ENCODE measurements at regions not wholly inside any gene's neighbourhood (a gene's known extent, or its start where the extent isn't known, plus 50 kb on each side); places are given as distances from the start of the nearest gene placed in this dataset.
"Not testable (repeated sequence)": the region's sequence is repeated elsewhere in the genome, so short reads cannot be mapped to it uniquely, and the experiment has no call there.

GRCh38 chr6:164763788-164764187 lies 545.6 kb downstream of the C6orf118 start:
- H3K27ac Mint-ChIP-seq, result no peak overlapping the region

DNA sequence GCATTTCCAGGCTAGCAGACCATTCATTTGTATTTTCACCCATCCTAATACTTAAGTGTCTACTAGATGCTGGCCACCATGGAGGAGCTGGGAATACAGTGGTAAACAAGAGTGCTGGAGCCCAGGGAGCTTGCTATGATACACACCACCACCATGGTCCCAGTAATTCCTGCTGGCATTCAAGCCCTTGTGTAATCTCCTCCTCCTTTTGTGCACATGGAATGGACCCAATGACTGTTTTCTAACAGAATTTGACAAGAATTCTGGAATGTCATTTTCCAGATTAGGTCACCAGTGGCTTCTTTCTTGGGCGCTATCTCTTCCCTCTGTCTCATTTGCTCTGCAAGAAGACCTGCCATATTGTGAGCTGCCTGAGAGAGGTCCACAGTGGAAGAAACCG lies 552.0 kb downstream of the C6orf118 start:
- DNase-seq (no peak), ATAC-seq (no peak)
- no peak overlapping the region for H3K4me3 Mint-ChIP-seq
- no peaks in the 10 kb centered on the region for H3K4me1 Mint-ChIP-seq
- intact Hi-C loops (cut with DNase I, micrococcal nuclease), result no loop called here
- POLR2A ChIA-PET, result no interaction called here
- H3K9me3 Mint-ChIP-seq (ENCODE audit: low read depth), result peaks cover 4% of the 10 kb centered on the region
- CTCF ChIA-PET, result no interaction called here
- H3K27me3 Mint-ChIP-seq, result no peaks in the 10 kb centered on the region
- no peak overlapping the region for H3K27ac Mint-ChIP-seq
- H3K36me3 Mint-ChIP-seq (ENCODE audit: low read depth), result no peaks in the 10 kb centered on the region

More at GRCh38 chr6:164763788-164764187, 545.6 kb downstream of the C6orf118 start:
- ChIA-PET CTCF (interaction anchor here (0.6 kb wide), 1 partner anchor 72 kb away, joined by 3 read pairs; no protein-coding TSS in a partner anchor), POLR2A (no interaction called here)
- no peak for ATAC-seq
- no peak for DNase-seq
- H3K4me1 Mint-ChIP-seq, result no peaks in the 10 kb centered on the region
- H3K36me3 Mint-ChIP-seq (ENCODE audit: low read depth), result no peaks in the 10 kb centered on the region
- H3K9me3 Mint-ChIP-seq (ENCODE audit: low read depth), result peaks cover 10% of the 10 kb centered on the region
- no peaks in the 10 kb centered on the region for H3K27me3 Mint-ChIP-seq
- H3K4me3 Mint-ChIP-seq, result no peak overlapping the region
- intact Hi-C loops (cut with DNase I, micrococcal nuclease), result no loop called here

GRCh38 chr6:164756723-164757122 lies 552.7 kb downstream of the C6orf118 start:
- H3K27ac Mint-ChIP-seq, result no peak overlapping the region
- ChIA-PET CTCF (interaction anchor here (0.5 kb wide), 1 partner anchor 224 kb away, joined by 4 read pairs; no protein-coding TSS in a partner anchor), POLR2A (no interaction called here)
- H3K4me1 Mint-ChIP-seq, result no peaks in the 10 kb centered on the region
- H3K27me3 Mint-ChIP-seq, result no peaks in the 10 kb centered on the region
- H3K4me3 Mint-ChIP-seq, result no peak overlapping the region
- intact Hi-C loops (cut with DNase I, micrococcal nuclease), result no loop called here
- ATAC-seq (no peak), DNase-seq (no peak)
- H3K9me3 Mint-ChIP-seq (ENCODE audit: low read depth), result peaks cover 4% of the 10 kb centered on the region
- H3K36me3 Mint-ChIP-seq (ENCODE audit: low read depth), result no peaks in the 10 kb centered on the region

GRCh38 chr6:164756142-164756541 lies 553.3 kb downstream of the C6orf118 start:
- DNase-seq (no peak), ATAC-seq (no peak)
- H3K9me3 Mint-ChIP-seq (ENCODE audit: low read depth), result peaks cover 4% of the 10 kb centered on the region
- H3K4me3 Mint-ChIP-seq, result no peak overlapping the region
- H3K27me3 Mint-ChIP-seq, result no peaks in the 10 kb centered on the region
- intact Hi-C loops (cut with DNase I, micrococcal nuclease), result no loop called here
- H3K27ac Mint-ChIP-seq, result no peak overlapping the region
- POLR2A ChIA-PET, result no interaction called here
- CTCF ChIA-PET, result interaction anchor here (0.5 kb wide), 1 partner anchor 224 kb away, joined by 4 read pairs; no protein-coding TSS in a partner anchor
- H3K36me3 Mint-ChIP-seq (ENCODE audit: low read depth), result no peaks in the 10 kb centered on the region
- no peaks in the 10 kb centered on the region for H3K4me1 Mint-ChIP-seq

- DNase-seq (no peak), ATAC-seq (no peak)
- CTCF ChIA-PET, result no interaction called here
- H3K27ac Mint-ChIP-seq, result no peak overlapping the region
- H3K36me3 Mint-ChIP-seq (ENCODE audit: low read depth), result no peaks in the 10 kb centered on the region
- intact Hi-C loops (cut with DNase I, micrococcal nuclease), result no loop called here
- H3K9me3 Mint-ChIP-seq (ENCODE audit: low read depth), result no peaks in the 10 kb centered on the region
- H3K4me1 Mint-ChIP-seq, result no peaks in the 10 kb centered on the region
- H3K4me3 Mint-ChIP-seq, result no peak overlapping the region
- H3K27me3 Mint-ChIP-seq, result no peaks in the 10 kb centered on the region
- POLR2A ChIA-PET, result no interaction called here
These were observed 555.9 kb downstream of the C6orf118 start for GRCh38 chr6:164753517-164753916.

GRCh38 chr6:164751395-164751794 lies 558.0 kb downstream of the C6orf118 start:
- H3K27ac Mint-ChIP-seq, result no peak overlapping the region
- CTCF ChIA-PET, result no interaction called here
- H3K36me3 Mint-ChIP-seq (ENCODE audit: low read depth), result no peaks in the 10 kb centered on the region
- DNase-seq, result no peak
- no peaks in the 10 kb centered on the region for H3K27me3 Mint-ChIP-seq
- H3K4me1 Mint-ChIP-seq, result no peaks in the 10 kb centered on the region
- no peak for ATAC-seq
- intact Hi-C loops (cut with DNase I, micrococcal nuclease), result no loop called here
- peaks cover 5% of the 10 kb centered on the region for H3K9me3 Mint-ChIP-seq (ENCODE audit: low read depth)
- POLR2A ChIA-PET, result no interaction called here
- H3K4me3 Mint-ChIP-seq, result no peak overlapping the region

DNA sequence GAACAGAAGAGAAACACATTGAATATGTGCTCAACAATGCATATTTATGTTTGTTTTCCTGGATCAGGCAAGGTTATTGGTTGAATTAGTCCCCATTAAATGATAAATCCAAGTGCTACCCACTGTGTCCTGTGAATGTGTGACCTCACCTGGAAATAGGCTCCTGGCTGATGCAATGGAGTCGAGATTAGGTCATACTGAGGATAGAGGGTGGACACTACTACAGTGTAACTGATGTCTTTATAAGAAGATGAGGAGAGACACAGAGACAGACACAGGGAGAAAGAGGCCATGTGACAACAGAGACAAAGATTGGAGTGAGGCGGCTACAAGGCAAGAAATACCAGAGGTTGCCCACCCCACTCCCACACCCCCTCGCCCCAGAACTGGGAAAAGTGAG lies 559.3 kb downstream of the C6orf118 start:
- CTCF ChIA-PET, result no interaction called here
- DNase-seq (no peak), ATAC-seq (no peak)
- Mint-ChIP-seq H3K27me3 (no peaks in the 10 kb centered on the region), H3K36me3 (ENCODE audit: low read depth) (no peaks in the 10 kb centered on the region), H3K4me3 (no peak overlapping the region), H3K4me1 (no peaks in the 10 kb centered on the region), H3K27ac (no peak overlapping the region), H3K9me3 (ENCODE audit: low read depth) (peaks cover 5% of the 10 kb centered on the region)
- intact Hi-C loops (cut with DNase I, micrococcal nuclease), result no loop called here
- POLR2A ChIA-PET, result no interaction called here

DNA sequence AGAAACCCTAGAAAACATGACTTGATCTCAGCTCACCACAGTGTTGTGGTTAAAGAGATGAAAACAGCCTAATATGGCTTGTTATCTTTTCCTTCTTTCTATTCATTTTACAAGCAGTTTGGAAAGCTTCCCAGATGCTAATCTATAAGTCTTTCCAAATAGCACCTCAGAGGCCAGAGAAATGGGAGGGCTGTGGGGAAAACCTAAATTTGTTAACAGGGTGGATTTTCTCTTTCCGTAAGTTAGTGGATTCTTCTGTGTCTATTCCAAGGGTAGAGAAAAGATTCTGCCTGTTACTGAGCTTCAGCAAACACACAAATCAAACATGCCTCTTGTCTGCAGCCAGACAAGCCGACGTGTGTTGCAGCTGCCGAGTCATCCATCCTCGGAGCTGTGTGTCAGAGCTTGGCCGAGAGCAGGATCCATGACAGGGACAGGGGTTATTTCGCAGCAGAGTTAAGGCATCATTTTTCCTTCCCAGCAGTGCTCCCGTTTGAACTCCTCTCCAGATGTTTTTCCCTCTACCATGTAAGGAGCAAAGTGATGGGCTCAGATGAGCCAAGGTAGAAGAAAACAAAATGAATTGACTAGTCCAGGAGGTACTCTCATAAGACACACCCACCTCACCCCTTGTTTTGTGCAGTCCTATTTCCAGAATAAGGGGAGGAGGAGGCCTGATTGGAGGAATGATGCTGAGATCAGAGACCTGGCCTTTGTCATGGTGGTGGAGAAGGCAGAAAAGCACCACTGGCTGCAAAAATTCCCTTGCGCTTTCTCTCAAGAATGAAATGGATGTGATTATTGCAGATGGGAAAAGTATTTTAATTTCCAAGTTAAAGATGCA lies 560.0 kb downstream of the C6orf118 start:
- Mint-ChIP-seq H3K27me3 (no peaks in the 10 kb centered on the region), H3K9me3 (ENCODE audit: low read depth) (peaks cover 5% of the 10 kb centered on the region), H3K27ac (no peak overlapping the region), H3K4me1 (no peaks in the 10 kb centered on the region), H3K4me3 (no peak overlapping the region), H3K36me3 (ENCODE audit: low read depth) (no peaks in the 10 kb centered on the region)
- no peak for ATAC-seq
- intact Hi-C loops (cut with DNase I, micrococcal nuclease), result no loop called here
- ChIA-PET POLR2A (no interaction called here), CTCF (no interaction called here)
- no peak for DNase-seq

DNA sequence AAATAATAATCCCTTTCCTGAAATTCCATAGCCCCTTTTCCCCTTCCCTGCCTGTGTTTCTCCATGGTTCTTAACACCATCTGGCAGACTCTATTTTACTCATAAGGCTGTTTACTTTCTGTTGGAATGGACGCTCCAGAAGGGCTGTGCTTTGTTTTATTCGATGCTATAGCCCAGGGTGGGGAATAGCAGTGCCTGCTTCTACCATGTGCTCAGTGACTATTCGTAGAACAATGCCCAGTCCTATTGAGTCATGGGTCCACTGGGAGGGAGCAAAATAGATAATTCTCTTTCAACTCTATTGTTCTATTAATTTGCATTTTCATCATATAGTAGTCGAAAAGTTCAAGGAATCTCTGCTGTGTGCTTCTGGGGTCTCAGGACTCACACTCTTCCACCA lies 565.1 kb downstream of the C6orf118 start:
- POLR2A ChIA-PET, result no interaction called here
- CTCF ChIA-PET, result no interaction called here
- Mint-ChIP-seq H3K9me3 (ENCODE audit: low read depth) (peaks cover 12% of the 10 kb centered on the region), H3K4me3 (no peak overlapping the region), H3K4me1 (no peaks in the 10 kb centered on the region), H3K36me3 (ENCODE audit: low read depth) (no peaks in the 10 kb centered on the region), H3K27me3 (no peaks in the 10 kb centered on the region), H3K27ac (no peak overlapping the region)
- ATAC-seq (no peak), DNase-seq (no peak)
- intact Hi-C loops (cut with DNase I, micrococcal nuclease), result no loop called here

- Mint-ChIP-seq H3K4me3 (no peak overlapping the region), H3K9me3 (ENCODE audit: low read depth) (peaks cover 12% of the 10 kb centered on the region), H3K27ac (no peak overlapping the region), H3K36me3 (ENCODE audit: low read depth) (no peaks in the 10 kb centered on the region), H3K4me1 (no peaks in the 10 kb centered on the region), H3K27me3 (no peaks in the 10 kb centered on the region)
- no peak for ATAC-seq
- POLR2A ChIA-PET, result no interaction called here
- no peak for DNase-seq
- intact Hi-C loops (cut with DNase I, micrococcal nuclease), result no loop called here
- CTCF ChIA-PET, result no interaction called here
These were observed 567.4 kb downstream of the C6orf118 start for GRCh38 chr6:164741938-164742451.

DNA sequence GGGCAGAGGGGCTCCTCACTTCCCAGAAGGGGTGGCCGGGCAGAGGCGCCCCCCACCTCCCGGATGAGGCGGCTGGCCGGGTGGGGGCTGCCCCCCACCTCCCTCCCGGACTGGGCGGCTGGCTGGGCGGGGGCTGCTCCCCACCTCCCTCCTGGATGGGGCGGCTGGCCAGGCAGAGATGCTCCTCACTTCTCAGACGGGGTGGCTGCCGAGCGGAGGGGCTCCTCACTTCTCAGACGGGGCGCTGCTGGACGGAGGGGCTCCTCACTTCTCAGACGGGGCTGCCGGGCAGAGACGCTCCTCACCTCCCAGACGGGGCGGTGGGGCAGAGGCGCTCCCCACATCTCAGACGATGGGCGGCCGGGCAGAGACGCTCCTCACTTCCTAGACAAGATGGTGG lies 573.3 kb downstream of the C6orf118 start:
- H3K36me3 Mint-ChIP-seq (ENCODE audit: low read depth); POLR2A ChIA-PET; CTCF ChIA-PET; DNase-seq; H3K4me3 Mint-ChIP-seq; intact Hi-C loops (cut with DNase I, micrococcal nuclease); H3K27me3 Mint-ChIP-seq; H3K9me3 Mint-ChIP-seq (ENCODE audit: low read depth); H3K27ac Mint-ChIP-seq; H3K4me1 Mint-ChIP-seq; ATAC-seq: not testable (repeated sequence)

- DNase-seq (no peak), ATAC-seq (no peak)
- intact Hi-C loops (cut with DNase I, micrococcal nuclease), result no loop called here
- ChIA-PET POLR2A (no interaction called here), CTCF (no interaction called here)
- no peaks in the 10 kb centered on the region for H3K27me3 Mint-ChIP-seq
- H3K4me3 Mint-ChIP-seq, result no peak overlapping the region
- H3K9me3 Mint-ChIP-seq (ENCODE audit: low read depth), result peaks cover 8% of the 10 kb centered on the region
- no peaks in the 10 kb centered on the region for H3K4me1 Mint-ChIP-seq
- no peak overlapping the region for H3K27ac Mint-ChIP-seq
- no peaks in the 10 kb centered on the region for H3K36me3 Mint-ChIP-seq (ENCODE audit: low read depth)
These were observed 577.9 kb downstream of the C6orf118 start for GRCh38 chr6:164731539-164731938.

All from activated CD4-positive, alpha-beta T cell treated with anti-CD3 and anti-CD28 coated beads for 36 hours (primary cell).